GM12878 (cell line): ENCODE measurements at regions not wholly inside any gene's neighbourhood (a gene's known extent, or its start where the extent isn't known, plus 50 kb on each side); places are given as distances from the start of the nearest gene placed in this dataset.

ENCODE experiments used
- ATAC-seq: fragments of 200-7000 bp; cut with Tn5 transposase; 3 replicates; pipeline ENCODE4 v1.9.1; 2020; ENCODE audit warnings: mild to moderate bottlenecking, moderate library complexity
- BruUV-seq: library from RNA; stranded (reverse); fragments of 400-500 nt; replicated peaks from 2 replicates; lab custom pipeline; 2021; lab: Mats Ljungman, UMichigan
- CTCF ChIA-PET: fragments of 300-600 bp; sonication (Branson Sonifier 250); formaldehyde crosslinking; extraction: SDS; loops from one replicate; lab custom pipeline; 2021; ENCODE audit warnings: inconsistent platforms; lab: Yijun Ruan, JAX
- POLR2A ChIA-PET: fragments of 350-600 bp; formaldehyde crosslinking; extraction: SDS; loops from one replicate; lab custom pipeline; 2021; ENCODE audit warnings: inconsistent platforms; lab: Charles Lee
- RAD21 ChIA-PET: fragments of 300-600 bp; sonication (Branson Sonifier 250); formaldehyde crosslinking; loops from one replicate; lab custom pipeline; 2023; ENCODE audit warnings: antibody characterized with exemption; ENCODE audit not compliant: unreplicated experiment; lab: Charles Lee
- SMC1A ChIA-PET: fragments of 300-600 bp; sonication (Branson Sonifier 250); formaldehyde crosslinking; loops from one replicate; lab custom pipeline; 2023; ENCODE audit not compliant: unreplicated experiment, uncharacterized antibody; lab: Charles Lee
- DNase-seq: peaks from one replicate; pipeline ENCODE4 v3.0.0-alpha.2; 2011; ENCODE audit warnings: low read depth, low spot score
- FAIRE-seq: peaks from 3 replicates; lab custom pipeline; 2011; peaks lifted over from hg19 to GRCh38; lab: Jason Lieb, UNC
- H2AFZ ChIP-seq: 2 replicates; pipeline ENCODE4 v1.6.0; 2011; ENCODE audit warnings: low read depth, low read length, control low read depth; ENCODE audit not compliant: control insufficient read depth
- H3K27ac ChIP-seq: 2 replicates; pipeline ENCODE4 v1.5.1; 2011; ENCODE audit warnings: control low read depth; ENCODE audit not compliant: control insufficient read depth, insufficient read depth
- H3K27me3 ChIP-seq, 2 experiments: replicated peaks in 1 of 2; 2 replicates each; pipeline versions ENCODE4 v1.6.0 to v1.6.1; 2011; ENCODE audit warnings: low read length in 1 of 2; ENCODE audit not compliant: control insufficient read depth in 2 of 2, insufficient read depth in 2 of 2
- H3K36me3 ChIP-seq, 2 experiments: 2 replicates each; pipeline ENCODE4 v1.5.1; 2011; ENCODE audit warnings: low read length in 1 of 2; ENCODE audit not compliant: control insufficient read depth in 2 of 2, insufficient read depth in 2 of 2
- H3K4me1 ChIP-seq: 2 replicates; pipeline ENCODE4 v1.6.1; 2011; ENCODE audit warnings: mild to moderate bottlenecking, low read length, moderate library complexity, mixed read lengths; ENCODE audit not compliant: control insufficient read depth, insufficient read depth
- H3K4me2 ChIP-seq: 2 replicates; pipeline ENCODE4 v1.6.0; 2011; ENCODE audit warnings: control low read depth; ENCODE audit not compliant: control insufficient read depth, insufficient read depth
- H3K4me3 ChIP-seq: fragments of 200-600 bp; sonication (generic); 2 replicates; pipeline ENCODE4 v1.5.1; 2016
- H3K79me2 ChIP-seq: 2 replicates; pipeline ENCODE4 v1.6.0; 2011; ENCODE audit warnings: low read length; ENCODE audit not compliant: control insufficient read depth, insufficient read depth
- H3K9ac ChIP-seq: 2 replicates; pipeline ENCODE4 v1.8.0; 2011; ENCODE audit warnings: low read length, control low read depth, mixed read lengths; ENCODE audit not compliant: control insufficient read depth, insufficient read depth
- H3K9me3 ChIP-seq: replicated peaks from 3 replicates; pipeline ENCODE4 v1.5.1; 2011; ENCODE audit warnings: mild to moderate bottlenecking, low read length; ENCODE audit not compliant: control insufficient read depth, insufficient read depth
- H4K20me1 ChIP-seq: 2 replicates; pipeline ENCODE4 v1.6.0; 2011; ENCODE audit not compliant: control insufficient read depth, insufficient read depth
- ASH2L ChIP-seq: fragments of 300-600, 200-600 bp; sonication (generic); IDR thresholded peaks from 2 replicates; pipeline ENCODE4 v1.6.1; 2017; ENCODE audit warnings: low read depth, mild to moderate bottlenecking, borderline replicate concordance
- GABPA ChIP-seq: IDR thresholded peaks from 2 replicates; pipeline ENCODE4 v1.6.1; 2014; ENCODE audit warnings: antibody characterized with exemption, low read depth, mild to moderate bottlenecking, inconsistent platforms
- NBN ChIP-seq: fragments of 450-650 bp; IDR thresholded peaks from 2 replicates; pipeline ENCODE4 v1.6.1; 2016
- NFIC ChIP-seq: IDR thresholded peaks from 2 replicates; pipeline ENCODE4 v1.6.1; 2012; ENCODE audit warnings: low read depth, mild to moderate bottlenecking, inconsistent platforms, low read length, moderate library complexity
- RAD21 ChIP-seq: IDR thresholded peaks from 2 replicates; pipeline ENCODE4 v1.6.1; 2011; ENCODE audit warnings: mild to moderate bottlenecking, low read depth, low read length, moderate library complexity; ENCODE audit not compliant: insufficient read depth
- RB1 ChIP-seq: fragments of 450-650 bp; formaldehyde crosslinking; IDR thresholded peaks from 2 replicates; pipeline ENCODE4 v1.6.1; 2017; ENCODE audit warnings: mild to moderate bottlenecking, borderline replicate concordance
- RBBP5 ChIP-seq: fragments of 200-600 bp; sonication (generic); conservative IDR thresholded peaks from 2 replicates; pipeline ENCODE4 v1.6.1; 2016
- RUNX3 ChIP-seq: IDR thresholded peaks from 2 replicates; pipeline ENCODE4 v1.6.1; 2012; ENCODE audit warnings: low read length, inconsistent platforms
- SMC3 ChIP-seq: IDR thresholded peaks from 2 replicates; pipeline ENCODE4 v1.6.1; 2011; ENCODE audit warnings: low read length, improper control_type of control experiment, borderline replicate concordance
- SREBF1 ChIP-seq: IDR thresholded peaks from 2 replicates; pipeline ENCODE4 v1.6.1; 2012; ENCODE audit warnings: mild to moderate bottlenecking, low read length
- STAT1 ChIP-seq: fragments of 450-650 bp; conservative IDR thresholded peaks from 2 replicates; pipeline ENCODE4 v1.6.1; 2014; ENCODE audit warnings: antibody characterized with exemption, mild to moderate bottlenecking
- TBL1XR1 ChIP-seq: IDR thresholded peaks from 2 replicates; pipeline ENCODE4 v1.6.1; 2012; ENCODE audit warnings: low read depth, low read length, improper control_type of control experiment
- ZNF217 ChIP-seq: fragments of 450-650 bp; IDR thresholded peaks from 2 replicates; pipeline ENCODE4 v1.6.1; 2017; ENCODE audit warnings: antibody characterized with exemption, mild to moderate bottlenecking
- ZNF592 ChIP-seq: fragments of 450-650 bp; IDR thresholded peaks from 2 replicates; pipeline ENCODE4 v1.6.1; 2017; ENCODE audit warnings: mild to moderate bottlenecking, moderate library complexity
- ZNF687 ChIP-seq: fragments of 450-650 bp; IDR thresholded peaks from 2 replicates; pipeline ENCODE4 v1.6.1; 2017; ENCODE audit warnings: mild to moderate bottlenecking, moderate library complexity
- WGBS: methylation state at CpG from one replicate; pipeline ENCODE4 v1.1.6; 2016; ENCODE audit warnings: low lambda C conversion rate; ENCODE audit not compliant: insufficient replicate concordance, insufficient coverage; ENCODE audit errors: missing lambda C conversion rate; 5-methylcytosine and 5-hydroxymethylcytosine counted together
- in situ Hi-C: fragments of 300-500 bp; cut with MboI; formaldehyde crosslinking; loops from 9 replicates; pipeline ENCODE4 v1.14.3; 2018; ENCODE audit warnings: mixed read lengths
- intact Hi-C: fragments of 100-400 bp; cut with micrococcal nuclease; formaldehyde crosslinking; loops from one replicate; pipeline ENCODE4 v1.14.2; 2022; ENCODE audit not compliant: unreplicated experiment

GRCh38 chr2:200092235-200092634 is 136.9 kb downstream of the MAIP1 start (continued):
- TF ChIP-seq ZNF687 (no peak), GABPA (no peak), RBBP5 (no peak), ZNF217 (no peak), RUNX3 (no peak), NFIC (no peak), ASH2L (no peak), STAT1 (no peak), NBN (no peak)

- no peak overlapping the region for H3K4me2 ChIP-seq
- 31% methylated on average over 3 of the region's 3 CpGs for WGBS
- no peak overlapping the region for H3K27ac ChIP-seq
- no peaks in the 10 kb centered on the region for H3K79me2 ChIP-seq
- H3K27me3 ChIP-seq = no peaks in the 10 kb centered on the region; a peak in 1 of 4 replicates
- ChIA-PET CTCF (interaction anchor here (0.5 kb wide), 1 partner anchor 209 kb away, joined by 3 read pairs; no protein-coding TSS in a partner anchor), SMC1A (no interaction called here), RAD21 (no interaction called here), POLR2A (no interaction called here)
- intact Hi-C loops = no loop called here
- H4K20me1 ChIP-seq = no peaks in the 10 kb centered on the region
- BruUV-seq = no TSS peak
- FAIRE-seq (no peak), ATAC-seq (no peak), DNase-seq (no peak)
- H3K36me3 ChIP-seq = no peaks in the 10 kb centered on the region
- H3K4me1 ChIP-seq = no peaks in the 10 kb centered on the region
- in situ Hi-C loops = no loop called here
- no peak overlapping the region for H3K4me3 ChIP-seq
- no peaks in the 10 kb centered on the region for H3K9me3 ChIP-seq
- no peak overlapping the region for H2AFZ ChIP-seq
- no peak overlapping the region for H3K9ac ChIP-seq
- TF ChIP-seq TBL1XR1 = no peak
- TF ChIP-seq ZNF592 = no peak
- TF ChIP-seq RAD21 = no peak
- TF ChIP-seq SREBF1 = no peak
- no peak for TF ChIP-seq SMC3
- no peak for TF ChIP-seq RB1
Measured at GRCh38 chr2:200095436-200095835, 140.1 kb downstream of the MAIP1 start.
